ENCODE measurements at regions not wholly inside any gene's neighbourhood (a gene's known extent, or its start where the extent isn't known, plus 50 kb on each side); places are given as distances from the start of the nearest gene placed in this dataset.

GRCh38 chr3:72227486-72228070, 442.6 kb upstream of the PROK2 start:
- WGBS, 2 experiments (ENCODE audit: extremely low coverage in 1 of 2, insufficient coverage in 1 of 2, insufficient read length in 1 of 2, insufficient replicate concordance in 2 of 2, low coverage in 1 of 2, low lambda C conversion rate in 2 of 2, missing lambda C conversion rate in 1 of 2): 84% methylated on average over 5 of the region's 5 CpGs; no CpG with 5 or more reads in 1 of the 2 experiments
- FAIRE-seq (no peak), DNase-seq (ENCODE audit: low read depth in 1 of 2, low spot score in 2 of 2) (no peak)
- ChIA-PET CTCF (ENCODE audit: partially characterized antibody) (interaction anchor here (0.6 to 1.4 kb wide), 7 partner anchors 11 to 293 kb away, joined by 3 read pairs; no protein-coding TSS in a partner anchor), POLR2A (ENCODE audit: partially characterized antibody) (interaction anchor here (0.7 kb wide), 1 partner anchor 30 kb away, joined by 4 read pairs; no protein-coding TSS in a partner anchor)
- H3K23ac ChIP-seq (ENCODE audit: insufficient read length): no peak overlapping the region
- H3K18ac ChIP-seq (ENCODE audit: extremely low read depth, low read length): no peak overlapping the region
- H3K27me3 ChIP-seq (replicated peaks in 1 of 4; ENCODE audit: control insufficient read depth in 3 of 4, extremely low read depth in 1 of 4, insufficient read depth in 3 of 4, low read length in 3 of 4): no peaks in the 10 kb centered on the region
- H3K4me1 ChIP-seq (replicated peaks in 1 of 4; ENCODE audit: control insufficient read depth in 3 of 4, insufficient read depth in 4 of 4, low read length in 3 of 4): no peaks in the 10 kb centered on the region
- H2AFZ ChIP-seq (ENCODE audit: low read length): no peak overlapping the region
- no peak overlapping the region for H3K9ac ChIP-seq (replicated peaks in 1 of 4; ENCODE audit: extremely low read depth in 1 of 4, low read depth in 3 of 4, low read length in 3 of 4)
- H3K4me2 ChIP-seq (ENCODE audit: insufficient read depth in 1 of 2, low read depth in 2 of 2, low read length in 2 of 2): no peak overlapping the region
- H3K36me3 ChIP-seq (ENCODE audit: control insufficient read depth in 2 of 4, insufficient read depth in 4 of 4, low read length in 3 of 4): no peaks in the 10 kb centered on the region
- no peak overlapping the region for H4K5ac ChIP-seq (ENCODE audit: insufficient read length, low read depth, low read length)
- no peaks in the 10 kb centered on the region for H3K79me2 ChIP-seq (ENCODE audit: control insufficient read depth in 1 of 2, insufficient read depth in 2 of 2, low read length in 2 of 2)
- no peak overlapping the region for H2BK120ac ChIP-seq (replicated peaks; ENCODE audit: low read depth, low read length)
- no peak overlapping the region for H2BK20ac ChIP-seq (ENCODE audit: low read length)
- H2BK5ac ChIP-seq (ENCODE audit: low read depth, low read length): no peak overlapping the region
- H2AK5ac ChIP-seq (ENCODE audit: low read depth, low read length): no peak overlapping the region
- no peak overlapping the region for H4K8ac ChIP-seq (ENCODE audit: extremely low read depth, insufficient read depth, low read length)
- H3K14ac ChIP-seq (ENCODE audit: insufficient read length): no peak overlapping the region
- no peak overlapping the region for H2BK15ac ChIP-seq (ENCODE audit: low read length)
- H4K20me1 ChIP-seq (replicated peaks in 1 of 2; ENCODE audit: control insufficient read depth in 1 of 2, insufficient read depth in 2 of 2, low read length in 2 of 2): no peaks in the 10 kb centered on the region
- H3K4me3 ChIP-seq (ENCODE audit: extremely low read depth in 1 of 4, insufficient read depth in 2 of 4, low read depth in 3 of 4, low read length in 4 of 4): no peak overlapping the region
- H3K9me3 ChIP-seq (ENCODE audit: insufficient read depth in 2 of 2, low read depth in 1 of 2, low read length in 1 of 2): peaks cover 4 to 9% of the 10 kb centered on the region in 2 experiments; a peak in 3 of 4 replicates
- no peak overlapping the region for H3K4ac ChIP-seq (replicated peaks; ENCODE audit: insufficient read length, low read depth, low read length)
- H3K23me2 ChIP-seq (ENCODE audit: low read depth, low read length): no peaks in the 10 kb centered on the region; the same call in 1 of the 2 replicates
- no peak overlapping the region for H3K27ac ChIP-seq (ENCODE audit: low read depth, low read length)
- no peak overlapping the region for H3K56ac ChIP-seq (replicated peaks; ENCODE audit: insufficient read length, low read depth, low read length)
- H2BK12ac ChIP-seq (ENCODE audit: low read depth, low read length): no peak overlapping the region
- H3K79me1 ChIP-seq (ENCODE audit: low read depth, low read length): no peaks in the 10 kb centered on the region
- no peak overlapping the region for H4K91ac ChIP-seq (replicated peaks; ENCODE audit: insufficient read length, low read length)
- TF ChIP-seq PHF8 (conservative IDR thresholded peaks at IDR 0.05; ENCODE audit: low read depth, low read length): no peak
- no peak for TF ChIP-seq POU5F1 (IDR thresholded peaks at IDR 0.05; ENCODE audit: low read depth, low read length)
- no peak for TF ChIP-seq RXRA (IDR thresholded peaks at IDR 0.05; ENCODE audit: insufficient read depth, low read depth, low read length)
- TF ChIP-seq RBBP5 (IDR thresholded peaks at IDR 0.05; ENCODE audit: borderline replicate concordance, low read depth, low read length): no peak
- TF ChIP-seq CHD2 (IDR thresholded peaks at IDR 0.05; ENCODE audit: low read length): no peak
- TF ChIP-seq RFX5 (IDR thresholded peaks at IDR 0.05; ENCODE audit: borderline replicate concordance, low read depth, low read length): no peak
- no peak for TF ChIP-seq SAP30 (IDR thresholded peaks at IDR 0.05; ENCODE audit: insufficient read depth, insufficient replicate concordance, low read length)

All from H1 (cell line).